ENCODE measurements at regions not wholly inside any gene's neighbourhood (a gene's known extent, or its start where the extent isn't known, plus 50 kb on each side); places are given as distances from the start of the nearest gene placed in this dataset.

DNA sequence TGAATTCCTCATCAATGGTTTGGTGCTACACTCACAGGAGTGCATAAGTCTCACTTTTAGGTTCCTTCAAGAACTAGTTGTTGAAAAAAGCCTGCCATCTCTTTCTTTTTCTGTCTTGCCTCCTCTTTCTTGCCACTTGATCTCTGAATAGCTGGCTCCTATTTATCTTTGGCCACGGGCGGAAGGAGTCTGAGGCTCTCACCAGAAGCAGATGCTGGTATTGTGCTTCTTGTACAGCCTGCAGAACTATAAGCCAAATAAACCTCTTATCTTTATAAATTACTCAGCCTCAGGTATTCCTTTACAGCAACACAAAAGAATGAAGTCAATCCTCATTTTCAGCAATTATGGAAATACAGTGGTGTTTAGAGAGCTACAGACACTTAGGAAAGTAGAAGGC, 247.1 kb upstream of the PRR16 start (continued):
- no peak for TF ChIP-seq KDM3A (CRISPR knock-in tag; IDR thresholded peaks at IDR 0.05; ENCODE audit: low read depth)
- TF ChIP-seq, protein P1, sequence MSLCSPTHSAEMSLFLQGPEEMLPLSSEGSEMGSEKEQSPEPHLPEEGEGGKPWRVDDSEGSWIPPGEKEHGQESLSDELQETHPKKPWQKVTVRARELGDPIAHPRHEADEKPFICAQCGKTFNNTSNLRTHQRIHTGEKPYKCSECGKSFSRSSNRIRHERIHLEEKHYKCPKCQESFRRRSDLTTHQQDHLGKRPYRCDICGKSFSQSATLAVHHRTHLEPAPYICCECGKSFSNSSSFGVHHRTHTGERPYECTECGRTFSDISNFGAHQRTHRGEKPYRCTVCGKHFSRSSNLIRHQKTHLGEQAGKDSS (CRISPR knock-in tag; IDR thresholded peaks at IDR 0.05; ENCODE audit: borderline replicate concordance, low read depth): no peak
- TF ChIP-seq CEBPG (CRISPR knock-in tag; IDR thresholded peaks at IDR 0.05): no peak

DNA sequence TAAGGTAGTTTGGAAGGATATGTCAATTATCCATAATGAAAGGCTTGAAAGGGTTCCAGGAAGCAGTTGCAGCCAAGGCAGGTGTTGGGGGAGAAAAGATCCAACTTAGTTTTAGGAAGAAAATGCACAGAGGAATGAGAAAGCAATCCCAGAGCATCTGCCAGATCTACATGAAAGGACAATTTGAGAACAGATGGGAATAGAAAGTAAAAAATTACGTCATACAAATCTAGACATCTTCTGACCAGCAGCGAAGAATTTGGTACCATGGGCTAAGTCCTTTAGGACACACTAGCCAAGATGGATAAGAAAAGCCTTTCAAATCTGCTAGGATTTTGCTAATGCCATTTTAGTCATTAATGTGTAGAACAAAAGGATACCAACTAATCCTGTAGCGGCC, 244.1 kb upstream of the PRR16 start:
- ChIA-PET POLR2A (no interaction called here), CTCF (ENCODE audit: low intra/inter-chr PET ratio, low total read pairs) (no interaction called here)
- no peak for ATAC-seq
- Histone ChIP-seq H3K36me3 (replicated peaks in 1 of 2; ENCODE audit: control insufficient read depth in 1 of 2, insufficient read depth in 2 of 2, low read length in 2 of 2) (no peaks in the 10 kb centered on the region), H3K79me2 (ENCODE audit: insufficient read depth, low read length) (no peaks in the 10 kb centered on the region), H3K9ac (ENCODE audit: insufficient read depth, low read depth, low read length) (no peak overlapping the region), H2AFZ (ENCODE audit: low read length) (no peak overlapping the region), H3K27me3 (ENCODE audit: control insufficient read depth in 1 of 2, insufficient read depth in 2 of 2, low read length in 2 of 2) (no peaks in the 10 kb centered on the region), H4K20me1 (ENCODE audit: insufficient read depth, low read length) (no peaks in the 10 kb centered on the region), H3K4me1 (ENCODE audit: insufficient read depth, low read length) (no peaks in the 10 kb centered on the region), H3K4me2 (ENCODE audit: low read depth, low read length) (no peak overlapping the region), H3K9me3 (ENCODE audit: low read length) (0 out of 2 replicates have a peak, but pooled peaks cover 3% of the 10 kb centered on the region), H3K4me3 (replicated peaks in 1 of 3; ENCODE audit: insufficient read depth in 1 of 3, low read depth in 2 of 3, low read length in 3 of 3) (no peak overlapping the region), H3K27ac (ENCODE audit: extremely low read length, insufficient read depth, low read length) (no peak overlapping the region)
- TF ChIP-seq ATF7 (IDR thresholded peaks at IDR 0.05): peak; percentile 86
- no peak for TF ChIP-seq ATF7 (CRISPR knock-in tag; IDR thresholded peaks at IDR 0.05)
- TF ChIP-seq ATM (IDR thresholded peaks at IDR 0.05; ENCODE audit: borderline replicate concordance): no peak
- TF ChIP-seq ZNF616 (CRISPR knock-in tag; IDR thresholded peaks at IDR 0.05; ENCODE audit: low read depth): no peak
- FAIRE-seq: no peak
- intact Hi-C loops (cut with micrococcal nuclease; ENCODE audit: unreplicated experiment): no loop called here
- WGBS (ENCODE audit: low lambda C conversion rate): 4% methylated on average over 3 of the region's 3 CpGs
- in situ Hi-C loops (cut with HindIII; ENCODE audit: extremely low pct_ligation_motif_present, low pct_unique_long_range_greater_than_20kb): no loop called here
- DNase-seq (ENCODE audit: low spot score): no peak
- no TSS peak for BruUV-seq (replicated peaks)

- Histone ChIP-seq H3K27me3 (ENCODE audit: control insufficient read depth in 1 of 2, insufficient read depth in 2 of 2, low read length in 2 of 2) (no peaks in the 10 kb centered on the region), H2AFZ (ENCODE audit: low read length) (no peak overlapping the region), H3K9ac (ENCODE audit: insufficient read depth, low read depth, low read length) (no peak overlapping the region), H3K4me2 (ENCODE audit: low read depth, low read length) (no peak overlapping the region), H3K9me3 (ENCODE audit: low read length) (no peaks in the 10 kb centered on the region), H3K4me3 (replicated peaks in 1 of 3; ENCODE audit: insufficient read depth in 1 of 3, low read depth in 2 of 3, low read length in 3 of 3) (no peak overlapping the region), H3K79me2 (ENCODE audit: insufficient read depth, low read length) (no peaks in the 10 kb centered on the region), H3K4me1 (ENCODE audit: insufficient read depth, low read length) (no peaks in the 10 kb centered on the region), H3K27ac (ENCODE audit: extremely low read length, insufficient read depth, low read length) (no peak overlapping the region), H4K20me1 (ENCODE audit: insufficient read depth, low read length) (no peaks in the 10 kb centered on the region), H3K36me3 (replicated peaks in 1 of 2; ENCODE audit: control insufficient read depth in 1 of 2, insufficient read depth in 2 of 2, low read length in 2 of 2) (no peaks in the 10 kb centered on the region)
- POLR2A ChIA-PET: no interaction called here
- intact Hi-C loops (cut with micrococcal nuclease; ENCODE audit: unreplicated experiment) (no loop called here), in situ Hi-C loops (cut with HindIII; ENCODE audit: extremely low pct_ligation_motif_present, low pct_unique_long_range_greater_than_20kb) (no loop called here)
- no peak for FAIRE-seq
- BruUV-seq (replicated peaks): no TSS peak
- no peak for ATAC-seq
- CTCF ChIA-PET (ENCODE audit: low intra/inter-chr PET ratio, low total read pairs): no interaction called here
- no peak for DNase-seq (ENCODE audit: low spot score)
- 0% methylated on average over 2 of the region's 2 CpGs for WGBS (ENCODE audit: low lambda C conversion rate)
- no peak for TF ChIP-seq POLR2G (IDR thresholded peaks at IDR 0.05; ENCODE audit: low read depth, low read length)
- TF ChIP-seq MXD4 (CRISPR knock-in tag; IDR thresholded peaks at IDR 0.05): no peak
- no peak for TF ChIP-seq MBNL3 (CRISPR knock-in tag; conservative IDR thresholded peaks at IDR 0.05)
- TF ChIP-seq, protein P2, sequence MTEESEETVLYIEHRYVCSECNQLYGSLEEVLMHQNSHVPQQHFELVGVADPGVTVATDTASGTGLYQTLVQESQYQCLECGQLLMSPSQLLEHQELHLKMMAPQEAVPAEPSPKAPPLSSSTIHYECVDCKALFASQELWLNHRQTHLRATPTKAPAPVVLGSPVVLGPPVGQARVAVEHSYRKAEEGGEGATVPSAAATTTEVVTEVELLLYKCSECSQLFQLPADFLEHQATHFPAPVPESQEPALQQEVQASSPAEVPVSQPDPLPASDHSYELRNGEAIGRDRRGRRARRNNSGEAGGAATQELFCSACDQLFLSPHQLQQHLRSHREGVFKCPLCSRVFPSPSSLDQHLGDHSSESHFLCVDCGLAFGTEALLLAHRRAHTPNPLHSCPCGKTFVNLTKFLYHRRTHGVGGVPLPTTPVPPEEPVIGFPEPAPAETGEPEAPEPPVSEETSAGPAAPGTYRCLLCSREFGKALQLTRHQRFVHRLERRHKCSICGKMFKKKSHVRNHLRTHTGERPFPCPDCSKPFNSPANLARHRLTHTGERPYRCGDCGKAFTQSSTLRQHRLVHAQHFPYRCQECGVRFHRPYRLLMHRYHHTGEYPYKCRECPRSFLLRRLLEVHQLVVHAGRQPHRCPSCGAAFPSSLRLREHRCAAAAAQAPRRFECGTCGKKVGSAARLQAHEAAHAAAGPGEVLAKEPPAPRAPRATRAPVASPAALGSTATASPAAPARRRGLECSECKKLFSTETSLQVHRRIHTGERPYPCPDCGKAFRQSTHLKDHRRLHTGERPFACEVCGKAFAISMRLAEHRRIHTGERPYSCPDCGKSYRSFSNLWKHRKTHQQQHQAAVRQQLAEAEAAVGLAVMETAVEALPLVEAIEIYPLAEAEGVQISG (CRISPR knock-in tag; IDR thresholded peaks at IDR 0.05): no peak
- TF ChIP-seq, protein P3, sequence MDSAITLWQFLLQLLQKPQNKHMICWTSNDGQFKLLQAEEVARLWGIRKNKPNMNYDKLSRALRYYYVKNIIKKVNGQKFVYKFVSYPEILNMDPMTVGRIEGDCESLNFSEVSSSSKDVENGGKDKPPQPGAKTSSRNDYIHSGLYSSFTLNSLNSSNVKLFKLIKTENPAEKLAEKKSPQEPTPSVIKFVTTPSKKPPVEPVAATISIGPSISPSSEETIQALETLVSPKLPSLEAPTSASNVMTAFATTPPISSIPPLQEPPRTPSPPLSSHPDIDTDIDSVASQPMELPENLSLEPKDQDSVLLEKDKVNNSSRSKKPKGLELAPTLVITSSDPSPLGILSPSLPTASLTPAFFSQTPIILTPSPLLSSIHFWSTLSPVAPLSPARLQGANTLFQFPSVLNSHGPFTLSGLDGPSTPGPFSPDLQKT (CRISPR knock-in tag; IDR thresholded peaks at IDR 0.05; ENCODE audit: borderline replicate concordance): no peak
- no peak for TF ChIP-seq HNF4A (CRISPR knock-in tag; IDR thresholded peaks at IDR 0.05)
These were observed 238.6 kb upstream of the PRR16 start for GRCh38 chr5:120225524-120225923.

Data from HepG2 (cell line).